ENCODE measurements at regions not wholly inside any gene's neighbourhood (a gene's known extent, or its start where the extent isn't known, plus 50 kb on each side); places are given as distances from the start of the nearest gene placed in this dataset.
"Not testable (repeated sequence)": the region's sequence is repeated elsewhere in the genome, so short reads cannot be mapped to it uniquely, and the experiment has no call there.

- not testable (repeated sequence) for DNase-seq
Observed at GRCh38 chr4:28116526-28117083, 1256.0 kb downstream of the STIM2 start.

- DNase-seq: no peak
Observed at GRCh38 chr4:28117084-28117682, 1256.5 kb downstream of the STIM2 start.

- DNase-seq: no peak
Observed at GRCh38 chr4:28146191-28146590, 1285.5 kb downstream of the STIM2 start.

GRCh38 chr4:28148221-28148620, 1287.6 kb downstream of the STIM2 start:
- DNase-seq: no peak

- DNase-seq: no peak
Observed at GRCh38 chr4:28149762-28150161, 1289.1 kb downstream of the STIM2 start.

- no peak for DNase-seq
Observed at GRCh38 chr4:28151314-28151713, 1290.7 kb downstream of the STIM2 start.

- DNase-seq: no peak
Observed at GRCh38 chr4:28167411-28167810, 1306.8 kb downstream of the STIM2 start.

- no peak for DNase-seq
Observed at GRCh38 chr4:28176942-28177341, 1316.3 kb downstream of the STIM2 start.

GRCh38 chr4:28177641-28178040, 1317.0 kb downstream of the STIM2 start:
- no peak for DNase-seq

- DNase-seq: no peak
Observed at GRCh38 chr4:28179126-28179525, 1318.5 kb downstream of the STIM2 start.

- DNase-seq: no peak
Observed at GRCh38 chr4:28209371-28209924, 1348.8 kb downstream of the STIM2 start.

- DNase-seq: no peak
Observed at GRCh38 chr4:28211676-28212470, 1351.2 kb downstream of the STIM2 start.

GRCh38 chr4:28221536-28221935, 1360.9 kb downstream of the STIM2 start:
- no peak for DNase-seq

- DNase-seq: no peak
Observed at GRCh38 chr4:28225050-28225449, 1364.4 kb downstream of the STIM2 start.

- DNase-seq: no peak
Observed at GRCh38 chr4:28225689-28226353, 1365.2 kb downstream of the STIM2 start.

- no peak for DNase-seq
Observed at GRCh38 chr4:28226962-28227361, 1366.3 kb downstream of the STIM2 start.

- DNase-seq: no peak
Observed at GRCh38 chr4:28227764-28228163, 1367.1 kb downstream of the STIM2 start.

GRCh38 chr4:28228561-28229491, 1368.2 kb downstream of the STIM2 start:
- DNase-seq: no peak

- no peak for DNase-seq
Observed at GRCh38 chr4:28232376-28232775, 1371.7 kb downstream of the STIM2 start.

GRCh38 chr4:28232951-28233350, 1372.3 kb downstream of the STIM2 start:
- DNase-seq: no peak

- no peak for DNase-seq
Observed at GRCh38 chr4:28233724-28234123, 1373.1 kb downstream of the STIM2 start.

- DNase-seq: no peak
Observed at GRCh38 chr4:28238876-28239275, 1378.2 kb downstream of the STIM2 start.
